MCF 10A (cell line): ENCODE measurements at regions not wholly inside any gene's neighbourhood (a gene's known extent, or its start where the extent isn't known, plus 50 kb on each side); places are given as distances from the start of the nearest gene placed in this dataset.

ENCODE experiments used
- BruUV-seq: library from RNA; stranded (reverse); fragments of 400-500 nt; replicated peaks from 2 replicates; lab custom pipeline; 2021; lab: Mats Ljungman, UMichigan
- CTCF ChIA-PET: fragments of 300-600 bp; sonication (Branson Sonifier 250); formaldehyde crosslinking; extraction: SDS; loops from one replicate; lab custom pipeline; 2021; ENCODE audit warnings: antibody characterized with exemption, inconsistent platforms; lab: Yijun Ruan, JAX
- POLR2A ChIA-PET: fragments of 300-600, 350-650 bp; sonication (Branson Sonifier 250); formaldehyde crosslinking; extraction: SDS; loops from one replicate; lab custom pipeline; 2020; ENCODE audit warnings: antibody characterized with exemption, inconsistent platforms; lab: Yijun Ruan, JAX
- DNase-seq: peaks from one replicate; pipeline ENCODE4 v3.0.0-alpha.2; 2018; ENCODE audit not compliant: unreplicated experiment
- H3K27ac Mint-ChIP-seq: one replicate; pipeline ENCODE4 v1.8.0; 2022; ENCODE audit warnings: mild to moderate bottlenecking, low read depth, mixed read lengths; ENCODE audit not compliant: unreplicated experiment
- H3K27me3 Mint-ChIP-seq: one replicate; pipeline ENCODE4 v1.8.0; 2022; ENCODE audit warnings: mixed read lengths; ENCODE audit not compliant: insufficient read depth, unreplicated experiment
- H3K36me3 Mint-ChIP-seq: one replicate; pipeline ENCODE4 v1.8.0; 2022; ENCODE audit warnings: mild to moderate bottlenecking, moderate library complexity, mixed read lengths; ENCODE audit not compliant: insufficient read depth, unreplicated experiment
- H3K4me1 Mint-ChIP-seq: one replicate; pipeline ENCODE4 v1.8.0; 2022; ENCODE audit warnings: mixed read lengths; ENCODE audit not compliant: insufficient read depth, unreplicated experiment
- H3K4me3 Mint-ChIP-seq: one replicate; pipeline ENCODE4 v1.8.0; 2022; ENCODE audit warnings: mild to moderate bottlenecking, moderate library complexity, mixed read lengths; ENCODE audit not compliant: unreplicated experiment
- H3K9me3 Mint-ChIP-seq: one replicate; pipeline ENCODE4 v1.8.0; 2022; ENCODE audit warnings: mixed read lengths; ENCODE audit not compliant: unreplicated experiment
- CTCF ChIP-seq: fragments of 200-600 bp; IDR thresholded peaks from one replicate; pipeline ENCODE4 v1.8.0; 2022; ENCODE audit warnings: antibody characterized with exemption, mild to moderate bottlenecking; ENCODE audit not compliant: unreplicated experiment
- intact Hi-C: fragments of 100-400 bp; cut with micrococcal nuclease; formaldehyde crosslinking; loops from 2 replicates; pipeline ENCODE4 v1.14.1; 2022

GRCh38 chr4:14182148-14182547, 554.6 kb upstream of the BOD1L1 start:
- no peaks in the 10 kb centered on the region for H3K9me3 Mint-ChIP-seq
- ChIA-PET CTCF (no interaction called here), POLR2A (interaction anchor here (3.0 kb wide), 1 partner anchor 13 kb away, joined by 13 read pairs; no protein-coding TSS in a partner anchor)
- no peaks in the 10 kb centered on the region for H3K27me3 Mint-ChIP-seq
- no peak for DNase-seq
- intact Hi-C loops: no loop called here
- no peak for TF ChIP-seq CTCF
- H3K27ac Mint-ChIP-seq: no peak overlapping the region
- H3K4me1 Mint-ChIP-seq: no peaks in the 10 kb centered on the region
- no peaks in the 10 kb centered on the region for H3K36me3 Mint-ChIP-seq
- no peak overlapping the region for H3K4me3 Mint-ChIP-seq
- BruUV-seq: no TSS peak

DNA sequence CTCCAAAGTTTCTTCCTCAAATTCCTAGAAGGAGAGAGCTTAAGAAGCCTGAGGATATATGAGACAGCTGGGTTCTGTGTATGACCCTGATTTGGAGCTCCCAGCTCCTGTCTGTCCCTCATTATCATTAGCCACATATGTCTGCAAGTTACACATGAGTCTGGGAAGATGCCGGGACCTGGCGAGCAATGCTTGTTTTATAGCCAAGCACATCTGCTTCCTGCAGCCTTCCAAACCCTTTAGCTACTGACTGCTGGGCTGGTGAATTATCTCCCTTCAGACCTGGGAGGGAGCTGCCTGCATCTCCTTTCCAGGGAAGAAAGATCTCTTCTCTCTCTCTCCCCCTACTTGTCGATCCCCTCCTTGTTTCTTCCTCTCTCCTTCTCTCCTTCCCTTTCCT, 556.7 kb upstream of the BOD1L1 start:
- ChIA-PET CTCF (interaction anchor here (0.6 kb wide), 1 partner anchor 326 kb away, joined by 3 read pairs; no protein-coding TSS in a partner anchor), POLR2A (no interaction called here)
- no peaks in the 10 kb centered on the region for H3K9me3 Mint-ChIP-seq
- BruUV-seq: no TSS peak
- H3K4me3 Mint-ChIP-seq: no peak overlapping the region
- TF ChIP-seq CTCF: no peak
- no peaks in the 10 kb centered on the region for H3K36me3 Mint-ChIP-seq
- no peak overlapping the region for H3K27ac Mint-ChIP-seq
- no peaks in the 10 kb centered on the region for H3K4me1 Mint-ChIP-seq
- DNase-seq: no peak
- intact Hi-C loops: no loop called here
- H3K27me3 Mint-ChIP-seq: no peaks in the 10 kb centered on the region

GRCh38 chr4:14184767-14185166, 557.2 kb upstream of the BOD1L1 start:
- H3K27ac Mint-ChIP-seq: no peak overlapping the region
- no peaks in the 10 kb centered on the region for H3K36me3 Mint-ChIP-seq
- POLR2A ChIA-PET: no interaction called here
- H3K4me1 Mint-ChIP-seq: no peaks in the 10 kb centered on the region
- no peak for TF ChIP-seq CTCF
- intact Hi-C loops: no loop called here
- BruUV-seq: no TSS peak
- CTCF ChIA-PET: interaction anchor here (0.6 kb wide), 1 partner anchor 325 kb away, joined by 3 read pairs; no protein-coding TSS in a partner anchor
- DNase-seq: no peak
- H3K4me3 Mint-ChIP-seq: no peak overlapping the region
- H3K9me3 Mint-ChIP-seq: no peaks in the 10 kb centered on the region
- H3K27me3 Mint-ChIP-seq: no peaks in the 10 kb centered on the region

DNA sequence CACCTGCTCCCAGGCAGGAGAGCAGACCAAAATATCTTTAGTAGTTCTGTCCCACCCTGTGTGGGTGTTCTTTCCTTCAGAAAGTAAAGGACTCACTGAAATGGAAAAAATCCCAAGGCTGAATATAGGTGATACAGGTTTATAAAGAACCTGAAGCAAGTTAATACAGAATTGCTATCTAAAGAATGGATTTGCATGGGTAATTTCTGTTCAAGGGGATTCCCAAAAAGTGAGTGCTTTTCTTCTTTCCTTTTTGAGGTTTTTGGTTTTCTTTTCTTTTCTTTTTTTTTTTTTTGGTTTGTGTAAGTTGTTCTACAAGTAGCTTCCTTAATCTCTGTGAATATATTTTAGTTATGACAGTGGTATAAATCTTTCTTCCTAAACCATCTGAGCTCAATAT, 560.7 kb upstream of the BOD1L1 start:
- no peak overlapping the region for H3K27ac Mint-ChIP-seq
- intact Hi-C loops: no loop called here
- no peaks in the 10 kb centered on the region for H3K27me3 Mint-ChIP-seq
- no peaks in the 10 kb centered on the region for H3K9me3 Mint-ChIP-seq
- ChIA-PET POLR2A (interaction anchor here (0.5 kb wide), 1 partner anchor 347 kb away, joined by 3 read pairs; no protein-coding TSS in a partner anchor), CTCF (no interaction called here)
- no peak for TF ChIP-seq CTCF
- no peak for DNase-seq
- BruUV-seq: no TSS peak
- H3K36me3 Mint-ChIP-seq: no peaks in the 10 kb centered on the region
- H3K4me3 Mint-ChIP-seq: no peak overlapping the region
- no peaks in the 10 kb centered on the region for H3K4me1 Mint-ChIP-seq
